ENCODE measurements at regions not wholly inside any gene's neighbourhood (a gene's known extent, or its start where the extent isn't known, plus 50 kb on each side); places are given as distances from the start of the nearest gene placed in this dataset.

DNA sequence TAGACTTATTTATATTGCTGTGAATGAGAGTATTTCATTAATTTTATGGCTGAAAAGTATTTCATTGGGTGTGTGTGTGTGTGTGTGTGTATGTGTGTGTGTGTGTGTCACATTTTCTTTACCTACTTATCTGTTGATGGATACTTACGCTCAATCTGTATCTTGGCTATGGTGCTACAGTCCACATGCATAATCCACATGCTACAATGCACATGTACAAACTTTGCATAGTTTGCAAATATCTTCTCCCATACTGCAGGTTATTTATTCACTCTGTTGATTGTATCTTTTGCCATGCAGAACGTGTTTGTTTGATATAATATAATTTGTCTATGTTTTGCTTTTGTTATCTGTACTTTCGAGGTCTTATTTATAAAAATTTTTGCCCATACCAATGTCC, 167.8 kb downstream of the RAB28 start:
- DNase-seq, result no peak

DNA sequence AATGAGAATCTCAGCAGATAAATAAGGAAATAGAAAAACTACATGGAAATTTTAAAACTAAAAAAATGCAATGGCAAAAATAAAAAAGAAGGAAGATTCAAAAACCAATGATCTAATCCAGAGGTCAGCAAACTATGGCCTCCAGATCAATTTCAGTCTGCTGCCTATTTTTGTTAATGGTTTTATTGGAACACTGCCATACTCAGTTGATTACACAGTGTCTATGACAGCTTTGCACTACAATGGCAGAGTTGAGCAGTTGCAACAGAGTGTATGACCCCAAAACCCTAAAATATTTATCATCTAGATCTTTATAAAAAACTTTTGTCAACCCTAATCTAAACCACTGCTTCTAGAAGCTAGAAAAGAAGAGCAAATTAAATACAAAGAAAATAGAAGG, 170.3 kb downstream of the RAB28 start:
- no peak for DNase-seq

DNA sequence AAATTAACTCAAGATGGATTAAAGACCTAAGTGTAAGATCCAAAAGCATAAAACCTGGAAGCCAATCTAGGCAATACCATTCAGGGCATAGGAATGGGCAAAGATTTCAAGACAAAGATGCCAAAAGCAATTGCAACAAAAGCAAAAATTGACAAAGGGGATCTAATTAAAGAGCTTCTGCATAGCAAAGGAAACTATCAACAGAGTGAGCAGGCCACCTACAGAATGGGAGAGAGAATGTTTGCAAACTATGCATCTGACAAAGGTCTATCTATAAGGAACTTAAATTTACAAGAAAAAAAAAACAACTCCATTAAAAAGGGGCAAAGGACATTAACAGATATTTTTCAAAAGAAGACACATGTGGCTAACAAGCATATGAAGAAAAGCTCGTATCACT, 171.9 kb downstream of the RAB28 start:
- no peak for DNase-seq

- no peak for DNase-seq
These were observed 174.4 kb downstream of the RAB28 start for GRCh38 chr4:13309751-13310150.

DNA sequence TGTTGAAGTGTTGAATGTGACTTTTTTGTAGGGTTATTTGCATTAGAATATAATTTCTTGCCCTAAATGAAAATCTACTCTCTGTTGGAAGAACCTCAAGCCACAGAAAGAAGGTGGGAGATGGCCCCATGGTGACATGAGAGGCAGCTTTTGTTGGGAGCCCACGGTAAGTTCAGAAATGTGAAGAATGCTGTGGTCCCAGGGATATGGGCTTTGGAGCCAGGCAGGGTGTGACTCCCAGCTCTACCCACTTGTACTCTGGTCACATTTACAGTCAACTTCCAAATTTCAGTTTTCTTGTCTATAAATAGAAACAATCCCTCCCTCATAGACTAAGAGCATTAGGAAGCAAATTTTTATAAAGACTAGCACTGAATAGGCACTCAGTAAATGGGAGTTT, 177.8 kb downstream of the RAB28 start:
- DNase-seq, result no peak

GRCh38 chr4:13302876-13303275, 181.3 kb downstream of the RAB28 start:
- DNase-seq, result no peak

GRCh38 chr4:13299343-13299742, 184.8 kb downstream of the RAB28 start:
- DNase-seq, result no peak

DNA sequence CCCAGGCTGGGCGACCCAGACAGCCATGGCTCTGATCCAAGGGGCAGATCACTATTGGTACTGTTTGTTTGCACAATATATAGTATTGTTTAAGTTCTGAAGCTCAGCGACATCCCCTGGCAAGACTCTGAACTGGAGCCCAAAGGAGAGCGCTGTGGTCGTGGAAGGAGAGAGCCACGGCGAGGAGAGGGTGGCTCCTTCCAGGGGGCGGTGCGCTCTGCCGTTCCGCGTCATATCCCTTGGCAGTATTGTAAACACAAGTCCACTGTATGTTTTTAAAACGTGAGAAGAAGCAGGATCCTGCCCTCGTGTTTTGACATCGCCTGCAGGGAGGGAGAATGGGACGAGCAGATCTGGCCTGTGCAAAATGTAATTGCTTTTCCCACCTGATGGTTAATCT, 185.5 kb downstream of the RAB28 start:
- DNase-seq, result no peak

GRCh38 chr4:13296986-13297385, 187.2 kb downstream of the RAB28 start:
- DNase-seq, result no peak

DNA sequence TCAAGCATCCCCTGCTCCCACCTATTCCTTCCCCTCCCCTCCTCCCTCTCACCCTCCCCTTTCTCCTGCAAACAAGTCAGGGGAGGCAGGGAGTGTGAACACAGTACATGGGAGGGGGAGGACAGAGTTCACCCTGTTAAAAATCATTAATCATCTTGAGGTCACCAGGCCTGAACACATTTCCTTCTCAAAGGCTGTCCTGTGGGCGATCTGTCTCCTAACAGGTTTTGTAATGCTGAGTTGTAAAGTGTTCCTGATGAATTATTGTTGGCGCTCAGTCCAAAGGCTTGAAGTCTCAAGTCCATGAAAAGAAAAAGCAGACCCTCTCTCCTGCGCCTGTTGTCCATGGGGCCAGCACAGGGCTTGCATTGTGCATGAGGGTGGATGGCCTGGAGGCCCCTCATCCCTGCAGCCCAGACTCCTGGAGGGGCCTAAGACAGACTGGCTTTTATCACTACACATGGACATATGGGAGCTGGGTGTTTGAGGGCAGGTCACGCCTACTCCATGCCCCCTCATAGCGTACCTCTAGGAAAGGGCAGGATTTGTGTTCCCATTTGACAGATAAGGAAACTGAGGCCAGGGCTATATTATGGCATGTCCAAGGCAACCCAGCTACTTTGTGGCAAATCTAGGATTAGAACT, 189.1 kb downstream of the RAB28 start:
- DNase-seq, result no peak

GRCh38 chr4:13292372-13292771, 191.8 kb downstream of the RAB28 start:
- no peak for DNase-seq

DNA sequence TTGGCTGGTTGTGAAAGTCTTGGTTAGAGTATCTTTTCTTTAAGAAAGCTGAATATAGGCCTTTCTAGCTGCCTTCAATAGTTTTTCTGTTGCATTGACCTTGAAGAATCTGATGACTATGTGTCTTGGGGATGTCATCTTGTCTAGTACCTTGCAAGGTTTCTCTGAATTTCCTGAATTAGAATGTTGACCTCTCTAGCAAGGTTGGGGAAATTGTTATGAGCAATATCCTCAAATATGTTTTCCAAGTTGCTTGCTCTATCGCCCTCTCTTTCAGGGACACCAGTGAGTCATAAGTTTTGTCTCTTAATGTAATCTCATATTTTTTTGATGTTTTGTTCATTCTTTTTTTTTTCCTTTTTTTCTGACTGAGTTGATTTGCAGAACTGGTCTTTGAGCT, 194.7 kb downstream of the RAB28 start:
- no peak for DNase-seq

GRCh38 chr4:13285336-13285735, 198.8 kb downstream of the RAB28 start:
- DNase-seq, result no peak

GRCh38 chr4:13284932-13285331, 199.2 kb downstream of the RAB28 start:
- DNase-seq, result no peak

- no peak for DNase-seq
These were observed 207.8 kb downstream of the RAB28 start for GRCh38 chr4:13276357-13276756.

- DNase-seq, result no peak
These were observed 215.4 kb downstream of the RAB28 start for GRCh38 chr4:13268703-13269102.

DNA sequence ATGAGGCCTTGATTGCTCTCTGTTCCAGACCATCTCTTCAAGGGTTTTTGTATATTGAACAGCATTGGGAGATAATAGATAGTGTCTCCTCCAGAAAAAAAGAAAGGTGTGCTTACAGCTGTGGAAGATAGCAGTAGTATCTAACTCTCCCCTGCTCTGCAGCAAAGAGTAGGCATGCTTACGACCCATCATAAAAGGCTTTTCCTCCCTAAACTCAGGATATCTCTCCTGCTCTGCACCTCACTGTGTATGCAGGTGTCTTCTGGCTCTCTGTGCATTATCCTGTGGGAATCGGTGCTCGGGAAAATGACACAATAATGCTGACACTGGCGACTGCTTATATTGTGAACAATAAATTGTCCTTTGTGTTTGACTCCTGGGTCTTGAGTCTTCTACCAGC, 216.0 kb downstream of the RAB28 start:
- DNase-seq, result no peak

DNA sequence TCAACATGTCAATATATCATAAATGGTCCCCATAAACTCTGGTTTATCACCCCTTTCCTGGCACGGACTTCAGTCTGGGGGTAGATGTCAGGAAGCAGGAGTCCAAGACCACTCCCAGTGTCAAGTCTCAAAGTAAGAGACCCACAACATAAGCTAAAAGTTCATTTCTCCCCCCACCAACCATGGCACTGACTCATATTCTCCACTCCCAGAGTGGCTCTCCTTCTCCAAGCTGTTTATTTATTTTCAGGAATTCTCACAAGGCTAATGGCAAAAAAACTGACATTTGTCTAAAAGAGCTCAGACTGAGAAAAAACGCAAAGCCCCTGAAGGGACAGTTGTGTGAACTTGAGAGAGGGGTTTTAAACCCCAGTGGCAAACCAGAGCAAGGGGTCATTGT, 217.0 kb downstream of the RAB28 start:
- no peak for DNase-seq

GRCh38 chr4:13266687-13267086, 217.5 kb downstream of the RAB28 start:
- no peak for DNase-seq

- no peak for DNase-seq
These were observed 220.1 kb downstream of the RAB28 start for GRCh38 chr4:13263967-13264525.

DNA sequence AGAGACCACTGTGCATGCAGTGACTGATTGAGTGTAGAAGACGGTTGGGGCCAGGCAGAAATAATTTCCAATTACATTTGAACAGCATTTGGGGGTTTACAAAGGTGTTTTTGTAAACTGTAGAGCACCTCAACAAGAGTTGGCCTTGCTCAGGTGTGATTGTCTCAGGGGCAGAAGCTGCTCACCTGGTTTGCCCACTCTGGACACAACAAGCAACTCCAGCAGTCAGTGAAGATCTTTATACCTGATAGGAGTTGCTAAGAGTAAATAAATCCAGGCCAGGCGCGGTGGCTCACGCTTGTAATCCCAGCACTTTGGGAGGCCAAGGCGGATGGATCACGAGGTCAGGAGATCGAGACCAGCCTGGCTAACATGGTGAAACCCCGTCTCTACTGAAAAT, 221.3 kb downstream of the RAB28 start:
- no peak for DNase-seq

DNA sequence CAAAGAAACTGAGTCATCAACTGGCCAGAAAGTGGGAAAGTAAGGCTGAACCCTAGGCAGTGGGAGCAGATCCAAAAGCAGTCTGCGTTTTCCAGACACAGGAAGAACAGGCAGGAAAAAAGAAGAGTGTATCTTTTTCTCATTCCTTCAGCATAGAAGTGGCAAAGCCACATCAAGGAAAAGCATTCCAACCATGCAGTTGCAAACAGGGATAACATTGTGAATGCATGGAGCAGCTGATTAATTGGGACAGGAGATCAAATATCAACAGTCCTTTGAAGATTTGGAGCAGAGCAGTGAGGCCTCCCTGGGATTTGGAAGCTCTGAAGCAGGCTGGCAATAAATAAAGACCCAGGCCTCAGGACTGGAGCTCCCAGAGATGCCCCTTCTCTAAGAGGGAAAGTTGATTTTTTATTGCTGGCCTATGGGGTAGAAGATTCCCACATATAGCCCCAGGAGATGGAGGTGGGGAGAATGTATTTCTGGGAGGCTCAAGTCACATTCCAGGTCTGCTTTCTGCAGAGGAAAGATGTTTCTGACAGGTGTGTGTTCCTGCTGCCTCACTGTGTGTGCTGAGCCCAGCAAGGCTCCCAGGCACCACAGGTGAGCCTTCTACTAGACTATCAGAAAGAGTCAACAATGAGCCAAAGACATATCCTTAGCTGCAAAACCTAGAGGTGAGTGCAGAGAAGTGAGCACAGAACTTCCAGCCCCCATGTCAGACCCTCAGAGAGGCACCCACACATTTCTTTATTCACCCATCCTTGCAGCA, 222.5 kb downstream of the RAB28 start:
- no peak for DNase-seq

DNA sequence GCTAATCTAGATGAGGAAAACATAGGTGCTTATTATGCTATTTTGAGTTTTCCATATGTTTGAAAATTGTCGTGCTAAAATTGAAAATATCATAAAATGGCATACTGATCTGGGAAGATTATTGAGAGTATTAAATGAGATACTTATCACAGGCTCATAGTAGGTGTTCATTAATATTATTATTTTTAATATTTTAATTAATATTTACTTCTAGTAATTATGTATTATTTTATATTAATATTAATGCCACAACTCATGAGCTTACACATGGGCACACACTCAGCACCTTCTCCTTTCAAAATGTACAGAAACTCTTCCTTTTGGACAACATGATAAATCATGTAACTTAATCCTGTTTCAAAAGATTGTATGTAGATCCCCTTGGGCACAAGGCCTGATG, 223.6 kb downstream of the RAB28 start:
- no peak for DNase-seq

DNA sequence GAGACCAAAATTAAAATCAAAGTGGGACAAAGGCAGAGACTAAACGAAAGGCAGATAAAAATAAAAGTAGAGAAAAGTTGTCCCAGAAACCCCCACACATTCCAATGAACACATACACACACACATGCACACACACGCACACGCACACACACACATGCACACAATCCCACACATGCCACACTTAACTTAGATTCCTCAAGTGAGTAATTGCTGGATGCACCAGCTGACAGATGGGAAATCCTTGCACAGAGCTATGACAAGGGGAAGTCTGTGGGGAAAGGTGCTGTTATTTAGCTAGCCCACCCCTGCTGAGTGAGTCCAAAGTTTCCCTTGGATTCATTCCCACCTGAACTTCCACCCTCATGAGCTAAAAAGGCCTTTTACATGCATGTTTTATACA, 233.9 kb downstream of the RAB28 start:
- DNase-seq, result no peak
